GM10266 (cell line): ENCODE measurements at regions not wholly inside any gene's neighbourhood (a gene's known extent, or its start where the extent isn't known, plus 50 kb on each side); places are given as distances from the start of the nearest gene placed in this dataset.
"Not testable (repeated sequence)": the region's sequence is repeated elsewhere in the genome, so short reads cannot be mapped to it uniquely, and the experiment has no call there.

Experiments
- DNase-seq: peaks from one replicate; pipeline ENCODE4 v3.0.0; 2012; ENCODE audit errors: extremely low spot score
- CTCF ChIP-seq: IDR thresholded peaks from 2 replicates; pipeline ENCODE4 v1.5.1; 2012; ENCODE audit warnings: mild to moderate bottlenecking, low read depth; ENCODE audit not compliant: control insufficient read depth, insufficient read depth; ENCODE audit errors: missing control alignments

- no peak for DNase-seq
- TF ChIP-seq CTCF = no peak
These were observed 605.8 kb upstream of the CAMK1G start for GRCh38 chr1:208977638-208978256.

GRCh38 chr1:208979776-208980175 lies 603.7 kb upstream of the CAMK1G start:
- DNase-seq = no peak
- no peak for TF ChIP-seq CTCF

- DNase-seq = no peak
- no peak for TF ChIP-seq CTCF
These were observed 602.9 kb upstream of the CAMK1G start for GRCh38 chr1:208980605-208981004.

- no peak for DNase-seq
These were observed 598.3 kb upstream of the CAMK1G start for GRCh38 chr1:208985231-208985630.

GRCh38 chr1:208988811-208989222 lies 594.7 kb upstream of the CAMK1G start:
- no peak for TF ChIP-seq CTCF
- peak; percentile 69 for DNase-seq

More at GRCh38 chr1:208985231-208985630, 598.3 kb upstream of the CAMK1G start:
- no peak for TF ChIP-seq CTCF

- TF ChIP-seq CTCF = no peak
- DNase-seq = no peak
These were observed 593.1 kb upstream of the CAMK1G start for GRCh38 chr1:208990456-208990855.

- not testable (repeated sequence) for DNase-seq
These were observed 586.5 kb upstream of the CAMK1G start for GRCh38 chr1:208997053-208997452.

GRCh38 chr1:208997726-208998312 lies 585.7 kb upstream of the CAMK1G start:
- no peak for DNase-seq
- no peak for TF ChIP-seq CTCF
